Spleen (tissue), 11 donors: ENCODE measurements at regions not wholly inside any gene's neighbourhood (a gene's known extent, or its start where the extent isn't known, plus 50 kb on each side); places are given as distances from the start of the nearest gene placed in this dataset.

ENCODE experiments used
- DNase-seq: peaks from one replicate; pipeline ENCODE4 v3.0.0-alpha.2; 2020
- H3K27ac ChIP-seq, 8 donors: fragments of 200-600 bp; sonication (generic) in 7 of 8; 1 replicate in 4 of 8; 2 replicates in 4 of 8; pipeline versions ENCODE4 v1.5.0 to v1.8.0; 2016 to 2021; ENCODE audit warnings: inconsistent platforms in 4 of 8, mild to moderate bottlenecking in 4 of 8, moderate library complexity in 1 of 8
- H3K27me3 ChIP-seq, 7 donors: fragments of 200-600 bp; sonication (generic) in 6 of 7; replicated peaks in 1 of 7; 1 replicate in 4 of 7; 2 replicates in 3 of 7; pipeline versions ENCODE4 v1.5.0 to v1.8.0; 2016 to 2021; ENCODE audit warnings: inconsistent platforms in 3 of 7, mild to moderate bottlenecking in 1 of 7
- H3K36me3 ChIP-seq, 6 donors: fragments of 200-600 bp; sonication (generic) in 5 of 6; 1 replicate in 4 of 6; 2 replicates in 2 of 6; pipeline versions ENCODE4 v1.5.0 to v1.8.0; 2016 to 2021; ENCODE audit warnings: inconsistent platforms in 2 of 6
- H3K4me1 ChIP-seq, 6 donors: fragments of 200-600 bp; sonication (generic) in 5 of 6; 1 replicate in 3 of 6; 2 replicates in 3 of 6; pipeline versions ENCODE4 v1.5.0 to v1.8.0; 2016 to 2021; ENCODE audit warnings: inconsistent platforms in 3 of 6
- H3K4me3 ChIP-seq, 8 donors: fragments of 200-600 bp; sonication (generic) in 7 of 8; 1 replicate in 4 of 8; 2 replicates in 4 of 8; pipeline versions ENCODE4 v1.5.0 to v1.8.0; 2016 to 2021; ENCODE audit warnings: inconsistent platforms in 4 of 8, mild to moderate bottlenecking in 4 of 8, moderate library complexity in 2 of 8
- H3K9me3 ChIP-seq, 8 donors: fragments of 200-600 bp; sonication (generic) in 7 of 8; 1 replicate in 4 of 8; 2 replicates in 4 of 8; pipeline versions ENCODE4 v1.5.0 to v1.8.0; 2016 to 2021; ENCODE audit warnings: inconsistent platforms in 4 of 8
- POLR2A ChIP-seq, 3 donors: fragments of 450-650 bp; IDR thresholded peaks; one replicate each; pipeline ENCODE4 v1.5.1; 2017; ENCODE audit warnings: antibody characterized with exemption in 3 of 3, mild to moderate bottlenecking in 1 of 3
- POLR2AphosphoS5 ChIP-seq, 3 donors: sonication (generic); formaldehyde crosslinking; IDR thresholded peaks; one replicate each; pipeline ENCODE4 v1.5.1; 2017; ENCODE audit warnings: antibody characterized with exemption in 3 of 3
- WGBS, 5 donors: extraction: QIAGEN DNeasy Blood & Tissue Kit in 3 of 5; methylation state at CpG; one replicate each; pipeline versions ENCODE4 v1.1.5 to v1.1.7; 2013 to 2018; 5-methylcytosine and 5-hydroxymethylcytosine counted together
- intact Hi-C: fragments of 100-400 bp; cut with DNase I; formaldehyde crosslinking; loops from one replicate; pipeline ENCODE4 v1.15.0; 2023; ENCODE audit warnings: low total_unique reads
- TF ChIP-seq, protein P1 (sequence below), 11 experiments: fragments of 200-600 bp in 7 of 11; fragments of 450-650 bp in 4 of 11; sonication (generic) in 4 of 11; IDR thresholded peaks in 8 of 11; conservative IDR thresholded peaks in 3 of 11; 1 replicate in 7 of 11; 2 replicates in 4 of 11; pipeline versions ENCODE4 v1.4.0 to v1.8.0; 2016 to 2021; ENCODE audit warnings: antibody characterized with exemption in 11 of 11, inconsistent platforms in 4 of 11, mild to moderate bottlenecking in 1 of 11
- donor health status: healthy with polysubstance abuse.
- donor health status: DM: no; HTN: no; CAD: no; lungs with moderate emphysema.
- donor health status: DM: no; HTN: no; CAD: no.
- donor health status: Bipolar disorder and iron deficiency.
- donor health status: healthy.
- donor health status: DM: no; HTN: no; CAD: no.
- donor health status: DM: yes; HTN: yes; CAD: no.

DNA sequence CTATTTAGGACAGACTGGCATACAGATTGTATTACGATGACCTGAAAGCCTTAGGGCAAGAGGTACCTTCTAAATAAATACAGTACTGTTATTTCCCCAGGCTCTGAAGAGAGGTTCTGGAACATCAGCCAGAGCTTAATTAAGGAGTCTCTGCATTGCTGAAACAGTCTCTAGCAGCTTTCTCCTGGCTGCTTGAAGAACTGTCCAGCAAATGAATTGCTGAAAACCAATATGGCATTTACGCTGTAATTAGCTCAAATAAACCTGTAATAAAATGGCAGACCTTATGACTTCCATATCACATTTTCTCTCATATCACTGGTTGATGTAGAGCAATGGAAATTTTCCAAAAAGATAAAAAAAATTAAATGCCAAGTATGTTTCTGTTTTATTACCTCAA lies 636.3 kb downstream of the GABRG2 start:
- Histone ChIP-seq H3K27ac (no peak overlapping the region), H3K4me1 (no peaks in the 10 kb centered on the region), H3K36me3 (no peaks in the 10 kb centered on the region), H3K9me3 (no peaks in the 10 kb centered on the region), H3K27me3 (no peaks in the 10 kb centered on the region), H3K4me3 (no peak overlapping the region)
- no peak for DNase-seq
- TF ChIP-seq POLR2AphosphoS5 (IDR thresholded peaks at IDR 0.05) (no peak), POLR2A (IDR thresholded peaks at IDR 0.05) (no peak)
- TF ChIP-seq, protein P1, sequence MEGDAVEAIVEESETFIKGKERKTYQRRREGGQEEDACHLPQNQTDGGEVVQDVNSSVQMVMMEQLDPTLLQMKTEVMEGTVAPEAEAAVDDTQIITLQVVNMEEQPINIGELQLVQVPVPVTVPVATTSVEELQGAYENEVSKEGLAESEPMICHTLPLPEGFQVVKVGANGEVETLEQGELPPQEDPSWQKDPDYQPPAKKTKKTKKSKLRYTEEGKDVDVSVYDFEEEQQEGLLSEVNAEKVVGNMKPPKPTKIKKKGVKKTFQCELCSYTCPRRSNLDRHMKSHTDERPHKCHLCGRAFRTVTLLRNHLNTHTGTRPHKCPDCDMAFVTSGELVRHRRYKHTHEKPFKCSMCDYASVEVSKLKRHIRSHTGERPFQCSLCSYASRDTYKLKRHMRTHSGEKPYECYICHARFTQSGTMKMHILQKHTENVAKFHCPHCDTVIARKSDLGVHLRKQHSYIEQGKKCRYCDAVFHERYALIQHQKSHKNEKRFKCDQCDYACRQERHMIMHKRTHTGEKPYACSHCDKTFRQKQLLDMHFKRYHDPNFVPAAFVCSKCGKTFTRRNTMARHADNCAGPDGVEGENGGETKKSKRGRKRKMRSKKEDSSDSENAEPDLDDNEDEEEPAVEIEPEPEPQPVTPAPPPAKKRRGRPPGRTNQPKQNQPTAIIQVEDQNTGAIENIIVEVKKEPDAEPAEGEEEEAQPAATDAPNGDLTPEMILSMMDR (IDR thresholded peaks at IDR 0.05 in 8 of 11, conservative IDR thresholded peaks at IDR 0.05 in 3 of 11), result no peak
- intact Hi-C loops, result no loop called here
- WGBS, 5 donors, result 69 to 90% (median 78%) methylated on average over 2 of the region's 2 CpGs

DNA sequence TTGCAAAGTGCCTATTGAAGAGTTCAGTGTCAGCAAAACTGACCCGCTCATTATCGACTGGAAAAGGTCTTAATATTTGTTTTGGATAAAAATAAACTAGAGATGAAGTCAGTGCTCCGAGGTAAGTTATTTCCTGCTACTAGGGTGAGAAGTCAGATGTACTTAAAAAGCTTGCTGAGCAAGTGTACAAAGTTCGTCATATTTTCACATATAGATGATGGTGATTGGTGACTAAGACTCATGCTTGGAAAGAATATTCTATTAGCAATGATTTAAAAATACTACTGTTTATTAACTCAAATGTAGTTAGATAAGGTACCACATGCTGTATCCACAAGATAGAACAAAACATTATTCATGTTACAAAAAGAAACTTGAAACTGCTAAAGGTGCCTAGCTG lies 643.7 kb downstream of the GABRG2 start:
- intact Hi-C loops, result no loop called here
- no peak for DNase-seq
- peaks cover 0 to 23% (median 17%) of the 10 kb centered on the region in 8 donors for H3K9me3 ChIP-seq
- TF ChIP-seq POLR2AphosphoS5 (IDR thresholded peaks at IDR 0.05) (no peak), POLR2A (IDR thresholded peaks at IDR 0.05) (no peak)
- TF ChIP-seq, protein P1 (IDR thresholded peaks at IDR 0.05 in 8 of 11, conservative IDR thresholded peaks at IDR 0.05 in 3 of 11), result no peak
- no peaks in the 10 kb centered on the region for H3K36me3 ChIP-seq
- H3K4me1 ChIP-seq, result no peaks in the 10 kb centered on the region
- 67 to 83% (median 73%) methylated on average over 4 of the region's 4 CpGs for WGBS, 5 donors
- no peaks in the 10 kb centered on the region for H3K27me3 ChIP-seq
- no peak overlapping the region for H3K4me3 ChIP-seq
- H3K27ac ChIP-seq, result no peak overlapping the region

DNA sequence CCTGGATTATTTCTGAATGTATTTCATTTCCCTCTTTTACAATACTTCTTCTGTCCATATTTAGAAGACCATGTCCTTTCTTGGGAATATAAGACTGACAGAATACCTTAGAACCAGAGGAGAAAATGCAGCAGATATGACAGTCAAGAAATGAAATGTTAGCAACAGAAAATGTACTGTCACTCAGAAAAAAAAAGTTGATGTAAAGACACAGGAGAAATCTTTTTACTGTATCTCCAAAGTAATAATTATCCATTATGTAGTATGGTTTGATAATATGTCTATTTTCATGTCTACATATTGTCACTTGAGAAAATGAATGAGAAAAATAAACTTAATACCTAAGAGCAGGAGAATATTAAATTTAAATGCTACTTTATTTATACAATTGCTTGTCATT lies 652.1 kb downstream of the GABRG2 start:
- Histone ChIP-seq H3K27me3 (no peaks in the 10 kb centered on the region), H3K4me3 (no peak overlapping the region), H3K27ac (no peak overlapping the region), H3K9me3 (peaks cover 0 to 51% (median 39%) of the 10 kb centered on the region in 8 donors), H3K36me3 (no peaks in the 10 kb centered on the region), H3K4me1 (no peaks in the 10 kb centered on the region)
- intact Hi-C loops, result no loop called here
- DNase-seq, result no peak
- TF ChIP-seq POLR2AphosphoS5 (IDR thresholded peaks at IDR 0.05), result no peak
- TF ChIP-seq, protein P1 (IDR thresholded peaks at IDR 0.05 in 8 of 11, conservative IDR thresholded peaks at IDR 0.05 in 3 of 11), result no peak

DNA sequence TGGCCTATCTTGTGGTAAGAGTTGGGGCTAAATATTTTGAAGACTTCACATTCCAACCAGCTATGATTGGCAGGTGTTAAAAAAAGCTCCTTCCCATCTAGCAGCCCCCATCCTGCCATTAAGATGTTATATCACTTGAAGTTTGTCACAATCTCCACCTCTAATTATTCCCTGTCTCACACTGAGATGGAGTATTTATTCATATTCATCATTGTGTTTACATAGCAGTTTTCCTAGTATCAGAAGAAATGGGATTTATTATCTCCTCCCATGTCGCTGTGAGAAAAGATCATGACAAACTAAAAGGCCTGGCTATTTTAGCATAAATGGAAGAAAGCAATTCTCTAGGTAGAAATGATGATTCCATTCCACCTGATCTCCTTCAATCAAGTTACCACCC lies 653.6 kb downstream of the GABRG2 start:
- peaks cover 0 to 52% (median 42%) of the 10 kb centered on the region in 8 donors for H3K9me3 ChIP-seq
- 69 to 84% (median 76%) methylated on average over 1 of the region's 1 CpG for WGBS, 5 donors
- intact Hi-C loops, result no loop called here

More for the DNA sequence above, 653.6 kb downstream of the GABRG2 start:
- no peak for DNase-seq
- Histone ChIP-seq H3K36me3 (no peaks in the 10 kb centered on the region), H3K27ac (no peak overlapping the region), H3K4me1 (no peaks in the 10 kb centered on the region), H3K27me3 (no peaks in the 10 kb centered on the region), H3K4me3 (no peak overlapping the region)
- no peak for TF ChIP-seq POLR2AphosphoS5 (IDR thresholded peaks at IDR 0.05)
- TF ChIP-seq, protein P1 (IDR thresholded peaks at IDR 0.05 in 8 of 11, conservative IDR thresholded peaks at IDR 0.05 in 3 of 11), result no peak
- TF ChIP-seq POLR2A (IDR thresholded peaks at IDR 0.05), result no peak
